ENCODE measurements at regions not wholly inside any gene's neighbourhood (a gene's known extent, or its start where the extent isn't known, plus 50 kb on each side); places are given as distances from the start of the nearest gene placed in this dataset.

DNA sequence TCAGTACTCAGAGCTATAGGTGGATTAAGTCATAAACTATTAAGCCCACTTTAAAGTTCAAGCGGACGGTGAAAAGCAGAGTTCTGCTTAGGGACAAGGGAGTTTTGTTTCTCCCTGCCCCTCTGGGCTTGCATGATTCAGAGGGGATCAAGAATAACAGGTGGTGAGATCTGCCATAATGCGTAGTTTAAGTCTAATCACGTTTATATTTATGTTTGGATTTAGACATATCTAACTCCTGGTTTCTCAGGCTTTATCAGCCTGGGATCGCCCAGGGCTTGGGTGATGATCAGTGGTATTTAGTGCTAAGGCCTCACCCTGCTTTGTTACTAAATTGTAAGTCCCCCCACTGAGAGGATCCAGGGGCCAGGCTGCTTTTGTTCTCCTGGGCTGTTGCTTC lies 335.4 kb upstream of the NRP1 start:
- TF ChIP-seq POLR2AphosphoS5 (IDR thresholded peaks at IDR 0.05) (no peak), EP300 (IDR thresholded peaks at IDR 0.05) (no peak), POLR2A (IDR thresholded peaks at IDR 0.05) (no peak)
- TF ChIP-seq, protein P1, sequence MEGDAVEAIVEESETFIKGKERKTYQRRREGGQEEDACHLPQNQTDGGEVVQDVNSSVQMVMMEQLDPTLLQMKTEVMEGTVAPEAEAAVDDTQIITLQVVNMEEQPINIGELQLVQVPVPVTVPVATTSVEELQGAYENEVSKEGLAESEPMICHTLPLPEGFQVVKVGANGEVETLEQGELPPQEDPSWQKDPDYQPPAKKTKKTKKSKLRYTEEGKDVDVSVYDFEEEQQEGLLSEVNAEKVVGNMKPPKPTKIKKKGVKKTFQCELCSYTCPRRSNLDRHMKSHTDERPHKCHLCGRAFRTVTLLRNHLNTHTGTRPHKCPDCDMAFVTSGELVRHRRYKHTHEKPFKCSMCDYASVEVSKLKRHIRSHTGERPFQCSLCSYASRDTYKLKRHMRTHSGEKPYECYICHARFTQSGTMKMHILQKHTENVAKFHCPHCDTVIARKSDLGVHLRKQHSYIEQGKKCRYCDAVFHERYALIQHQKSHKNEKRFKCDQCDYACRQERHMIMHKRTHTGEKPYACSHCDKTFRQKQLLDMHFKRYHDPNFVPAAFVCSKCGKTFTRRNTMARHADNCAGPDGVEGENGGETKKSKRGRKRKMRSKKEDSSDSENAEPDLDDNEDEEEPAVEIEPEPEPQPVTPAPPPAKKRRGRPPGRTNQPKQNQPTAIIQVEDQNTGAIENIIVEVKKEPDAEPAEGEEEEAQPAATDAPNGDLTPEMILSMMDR (IDR thresholded peaks at IDR 0.05): no peak
- Histone ChIP-seq H3K9me3 (peaks cover 0 to 2% (median 0%) of the 10 kb centered on the region in 3 donors), H3K27me3 (no peaks in the 10 kb centered on the region), H3K27ac (no peak overlapping the region), H3K4me3 (no peak overlapping the region), H3K4me1 (no peaks in the 10 kb centered on the region), H3K36me3 (no peaks in the 10 kb centered on the region)
- no peak for ATAC-seq
- 92 to 94% methylated on average over 4 to 5 of the region's 5 CpGs for WGBS, 2 donors (ENCODE audit: low coverage in 1 of 2)

DNA sequence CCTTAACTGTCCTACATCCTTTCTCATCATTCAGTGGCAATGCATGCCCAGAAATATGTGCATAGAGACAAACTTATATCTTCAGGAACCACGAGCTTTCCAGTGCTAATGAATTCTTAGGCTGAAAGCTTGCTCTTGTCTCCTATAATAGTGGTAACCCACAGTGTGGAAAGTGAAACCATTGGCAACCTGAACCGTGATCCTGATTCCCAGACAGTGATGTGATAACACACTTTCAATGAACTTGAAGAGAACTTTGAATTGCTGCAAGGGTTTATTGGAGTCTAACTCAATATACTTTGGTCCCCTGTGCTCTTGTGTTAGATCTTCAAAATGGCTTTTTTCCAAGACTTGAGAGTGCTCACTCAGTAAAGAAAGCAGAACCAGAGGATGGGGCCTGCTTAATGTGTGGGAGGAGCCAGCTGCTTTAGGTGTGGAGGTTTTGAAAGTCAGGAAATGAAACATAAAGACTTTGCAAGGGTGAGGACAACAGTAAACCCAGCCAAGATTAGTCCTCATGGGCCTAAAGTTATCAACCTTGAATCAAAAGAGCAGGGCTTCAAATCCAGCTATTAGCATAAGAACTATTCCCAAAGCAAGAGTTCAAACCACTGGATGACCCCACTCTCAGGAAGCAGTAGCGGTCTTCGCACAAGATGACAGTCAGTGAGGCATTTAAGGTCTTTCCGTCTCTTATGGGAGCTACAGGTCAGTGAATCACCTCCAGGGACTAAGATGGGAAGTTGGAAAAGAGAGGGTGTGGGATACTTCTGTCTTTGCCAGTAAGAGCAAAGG lies 332.4 kb upstream of the NRP1 start:
- no peak for ATAC-seq
- Histone ChIP-seq H3K9me3 (peaks cover 0 to 8% (median 0%) of the 10 kb centered on the region in 3 donors), H3K27me3 (no peaks in the 10 kb centered on the region), H3K36me3 (no peaks in the 10 kb centered on the region), H3K4me1 (peaks cover 0 to 11% (median 0%) of the 10 kb centered on the region in 3 donors), H3K27ac (no peak overlapping the region), H3K4me3 (no peak overlapping the region)
- 86 to 96% methylated on average over 5 of the region's 5 CpGs for WGBS, 2 donors (ENCODE audit: low coverage in 1 of 2)
- TF ChIP-seq POLR2A (IDR thresholded peaks at IDR 0.05) (no peak), EP300 (IDR thresholded peaks at IDR 0.05) (no peak), POLR2AphosphoS5 (IDR thresholded peaks at IDR 0.05) (no peak)
- TF ChIP-seq, protein P1 (IDR thresholded peaks at IDR 0.05): no peak

DNA sequence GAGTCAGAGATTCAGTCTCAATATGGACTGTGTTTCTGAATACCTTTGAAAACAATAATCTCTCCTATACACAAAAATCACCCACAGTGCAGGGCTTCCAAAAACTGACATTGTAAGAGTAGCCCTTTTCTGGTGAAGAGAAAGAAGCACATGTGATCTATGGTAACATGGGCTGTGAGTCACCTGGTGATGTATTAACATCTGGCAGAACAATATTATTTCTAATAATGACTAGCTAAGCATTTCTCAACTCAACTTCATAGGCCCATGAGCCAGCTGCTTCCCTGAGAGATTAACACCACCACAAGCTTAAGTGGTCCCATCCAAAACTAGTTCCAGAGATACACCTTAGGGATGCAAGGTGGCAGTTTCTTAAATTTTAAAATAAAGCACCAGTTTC lies 331.0 kb upstream of the NRP1 start:
- Histone ChIP-seq H3K27ac (no peak overlapping the region), H3K36me3 (no peaks in the 10 kb centered on the region), H3K9me3 (peaks cover 0 to 8% (median 0%) of the 10 kb centered on the region in 3 donors), H3K4me1 (peaks cover 0 to 22% (median 3%) of the 10 kb centered on the region in 3 donors), H3K4me3 (no peak overlapping the region), H3K27me3 (no peaks in the 10 kb centered on the region)
- no peak for TF ChIP-seq POLR2A (IDR thresholded peaks at IDR 0.05)
- TF ChIP-seq EP300 (IDR thresholded peaks at IDR 0.05): no peak
- TF ChIP-seq, protein P1 (IDR thresholded peaks at IDR 0.05): no peak
- no peak for TF ChIP-seq POLR2AphosphoS5 (IDR thresholded peaks at IDR 0.05)
- no peak for ATAC-seq

DNA sequence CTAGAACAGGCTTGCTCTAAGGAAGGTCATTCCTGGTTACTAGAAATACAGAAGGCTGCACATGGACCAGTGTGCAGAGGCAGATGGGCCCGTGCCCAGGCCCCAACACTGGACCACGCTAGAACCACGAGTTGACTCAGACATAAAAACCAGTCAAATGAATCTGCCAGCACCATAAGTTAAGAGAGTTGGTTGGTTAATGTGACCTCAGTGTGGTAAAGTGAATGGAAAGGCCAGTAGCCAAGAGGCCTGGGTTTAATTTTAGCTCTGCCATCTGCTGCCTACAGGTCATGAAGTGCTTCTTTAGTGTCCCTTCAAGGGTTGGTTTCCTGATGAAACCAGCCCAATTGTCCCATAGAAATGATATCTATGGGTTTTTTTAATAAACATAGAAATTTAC lies 329.6 kb upstream of the NRP1 start:
- H3K4me1 ChIP-seq: peaks cover 0 to 22% (median 3%) of the 10 kb centered on the region in 3 donors
- ATAC-seq: no peak
- H3K9me3 ChIP-seq: peaks cover 0 to 8% (median 0%) of the 10 kb centered on the region in 3 donors
- WGBS, 2 donors (ENCODE audit: low coverage in 1 of 2): 40 to 93% methylated on average over 1 to 3 of the region's 3 CpGs
- TF ChIP-seq POLR2A (IDR thresholded peaks at IDR 0.05) (no peak), EP300 (IDR thresholded peaks at IDR 0.05) (no peak)
- no peak overlapping the region for H3K27ac ChIP-seq
- no peaks in the 10 kb centered on the region for H3K27me3 ChIP-seq
- no peaks in the 10 kb centered on the region for H3K36me3 ChIP-seq
- H3K4me3 ChIP-seq: no peak overlapping the region

DNA sequence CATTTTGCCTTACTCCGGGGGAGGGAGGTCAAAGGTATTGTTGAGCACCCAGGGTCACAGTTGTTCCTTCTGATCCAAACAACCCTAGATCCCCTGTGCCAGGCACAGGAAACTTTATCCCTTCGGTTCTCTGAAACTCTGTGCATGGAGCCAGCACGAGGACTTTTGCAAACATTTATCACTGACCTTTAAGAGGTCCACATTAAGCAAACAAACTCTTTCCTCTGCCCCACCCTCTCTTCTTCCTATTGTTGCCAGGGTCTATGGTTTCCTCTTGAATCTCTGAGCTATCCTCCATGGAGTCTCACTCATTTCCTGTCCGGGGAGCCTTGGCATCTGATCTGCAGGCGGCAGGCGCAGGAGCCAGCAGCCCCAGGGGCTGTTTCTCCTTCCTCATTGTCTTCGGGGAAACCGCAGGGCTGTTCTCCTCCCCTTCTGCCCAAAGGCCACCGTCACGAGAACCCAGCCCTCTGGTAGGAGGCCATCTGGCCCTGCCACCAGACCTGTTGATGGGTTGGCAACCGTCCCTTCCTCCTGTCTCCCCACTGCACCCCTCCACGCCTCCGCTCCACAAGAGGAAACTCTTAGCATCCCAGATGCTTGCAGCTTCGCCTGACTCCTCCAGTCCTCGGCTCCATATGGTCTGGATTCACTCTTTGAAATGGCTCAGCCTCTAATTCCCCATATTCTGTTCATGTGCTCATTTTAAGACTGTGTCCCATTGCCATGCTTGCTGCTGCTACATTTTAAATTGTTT lies 327.3 kb upstream of the NRP1 start:
- no peaks in the 10 kb centered on the region for H3K36me3 ChIP-seq
- 42 to 60% methylated on average over 1 to 13 of the region's 15 CpGs for WGBS, 2 donors (ENCODE audit: low coverage in 1 of 2)
- peak overlapping the region in 1 of 2 donors; percentile 3 for H3K4me3 ChIP-seq
- H3K4me1 ChIP-seq: peaks cover 0 to 22% (median 3%) of the 10 kb centered on the region in 3 donors
- no peaks in the 10 kb centered on the region for H3K27me3 ChIP-seq
- peak; percentile 81 for ATAC-seq
- H3K27ac ChIP-seq: peak overlapping the region in 2 of 4 donors; percentile 12 to 43
- TF ChIP-seq, protein P1 (IDR thresholded peaks at IDR 0.05): no peak
- peaks cover 0 to 8% (median 0%) of the 10 kb centered on the region in 3 donors for H3K9me3 ChIP-seq
